GM11168 (cell line): ENCODE measurements at regions not wholly inside any gene's neighbourhood (a gene's known extent, or its start where the extent isn't known, plus 50 kb on each side); places are given as distances from the start of the nearest gene placed in this dataset.
"Not testable (repeated sequence)": the region's sequence is repeated elsewhere in the genome, so short reads cannot be mapped to it uniquely, and the experiment has no call there.

Experiments used
- in situ Hi-C: fragments of 300-500 bp; cut with MboI; formaldehyde crosslinking; loops from one replicate; pipeline ENCODE4 v1.12.0; 2022; ENCODE audit warnings: low sequenced_read_pairs; ENCODE audit not compliant: unreplicated experiment

GRCh38 chr9:126162611-126163381 lies 163.8 kb upstream of the MVB12B start:
- in situ Hi-C loops: no loop called here

- in situ Hi-C loops: no loop called here
Observed at GRCh38 chr9:126164796-126165525, 161.7 kb upstream of the MVB12B start.

- in situ Hi-C loops: no loop called here
Observed at GRCh38 chr9:126165755-126166154, 160.9 kb upstream of the MVB12B start.

GRCh38 chr9:126166291-126166690 lies 160.3 kb upstream of the MVB12B start:
- in situ Hi-C loops: no loop called here

GRCh38 chr9:126166866-126167265 lies 159.8 kb upstream of the MVB12B start:
- in situ Hi-C loops: no loop called here

- in situ Hi-C loops: no loop called here
Observed at GRCh38 chr9:126169736-126170135, 156.9 kb upstream of the MVB12B start.

GRCh38 chr9:126170286-126170823 lies 156.3 kb upstream of the MVB12B start:
- in situ Hi-C loops: no loop called here

- in situ Hi-C loops: no loop called here
Observed at GRCh38 chr9:126171641-126172040, 155.0 kb upstream of the MVB12B start.

GRCh38 chr9:126173401-126173800 lies 153.2 kb upstream of the MVB12B start:
- in situ Hi-C loops: no loop called here

- in situ Hi-C loops: no loop called here
Observed at GRCh38 chr9:126173929-126174328, 152.7 kb upstream of the MVB12B start.

GRCh38 chr9:126183266-126183665 lies 143.4 kb upstream of the MVB12B start:
- in situ Hi-C loops: no loop called here

GRCh38 chr9:126190994-126191393 lies 135.6 kb upstream of the MVB12B start:
- in situ Hi-C loops: not testable (repeated sequence)

GRCh38 chr9:126198854-126199253 lies 127.8 kb upstream of the MVB12B start:
- in situ Hi-C loops: no loop called here

GRCh38 chr9:126203313-126203712 lies 123.3 kb upstream of the MVB12B start:
- in situ Hi-C loops: no loop called here

- in situ Hi-C loops: no loop called here
Observed at GRCh38 chr9:126204197-126204596, 122.4 kb upstream of the MVB12B start.

- in situ Hi-C loops: no loop called here
Observed at GRCh38 chr9:126204708-126205225, 121.9 kb upstream of the MVB12B start.

- in situ Hi-C loops: no loop called here
Observed at GRCh38 chr9:126205265-126205664, 121.4 kb upstream of the MVB12B start.

GRCh38 chr9:126205845-126206498 lies 120.7 kb upstream of the MVB12B start:
- in situ Hi-C loops: no loop called here

- in situ Hi-C loops: no loop called here
Observed at GRCh38 chr9:126207256-126207655, 119.4 kb upstream of the MVB12B start.

GRCh38 chr9:126208216-126208758 lies 118.3 kb upstream of the MVB12B start:
- in situ Hi-C loops: no loop called here
